NT2/D1 (cell line): ENCODE measurements at regions not wholly inside any gene's neighbourhood (a gene's known extent, or its start where the extent isn't known, plus 50 kb on each side); places are given as distances from the start of the nearest gene placed in this dataset.

Source experiments
- SUZ12 ChIP-seq: IDR thresholded peaks from 2 replicates; pipeline ENCODE4 v1.6.1; 2011; ENCODE audit not compliant: insufficient read length, insufficient read depth; ENCODE audit errors: extremely low read depth
- YY1 ChIP-seq: IDR thresholded peaks from 2 replicates; pipeline ENCODE4 v1.6.1; 2011; ENCODE audit not compliant: insufficient read length, insufficient read depth

DNA sequence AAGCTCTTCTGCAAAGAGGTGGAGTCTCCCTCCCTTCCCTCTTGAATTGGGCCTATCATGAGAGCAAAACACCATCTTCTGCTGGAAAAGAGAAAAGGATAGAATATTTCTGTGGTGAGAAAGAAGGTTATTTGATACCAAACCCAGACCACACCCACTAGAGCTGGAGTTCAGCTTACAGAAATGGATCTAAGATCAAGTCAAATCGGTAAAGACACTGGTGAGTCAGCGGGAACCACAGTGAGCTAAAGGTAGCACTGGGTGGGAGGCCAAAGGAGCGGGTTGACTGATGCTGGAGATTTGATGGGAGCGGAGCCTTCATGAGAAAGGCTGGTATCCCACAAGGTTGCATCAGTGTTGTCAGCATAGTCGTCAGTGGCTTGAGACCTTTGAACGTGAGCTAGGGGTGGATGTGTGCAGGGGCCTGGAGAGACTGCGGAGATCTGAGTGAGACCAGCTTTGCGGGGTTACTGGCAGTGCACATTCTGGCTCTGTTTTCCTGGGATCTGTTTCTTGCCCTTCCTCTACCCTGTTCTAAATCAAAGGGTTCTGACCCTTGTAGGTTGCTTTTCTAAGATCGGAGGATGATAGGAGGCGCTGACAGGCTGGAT is 106.4 kb upstream of the SCOC start:
- TF ChIP-seq YY1 (no peak), SUZ12 (no peak)
